ENCODE measurements at regions not wholly inside any gene's neighbourhood (a gene's known extent, or its start where the extent isn't known, plus 50 kb on each side); places are given as distances from the start of the nearest gene placed in this dataset.
"Not testable (repeated sequence)": the region's sequence is repeated elsewhere in the genome, so short reads cannot be mapped to it uniquely, and the experiment has no call there.

- DNase-seq (ENCODE audit: low read depth) = no peak
These were observed 50.5 kb upstream of the PARP4 start for GRCh38 chr13:24563087-24563486.

DNA sequence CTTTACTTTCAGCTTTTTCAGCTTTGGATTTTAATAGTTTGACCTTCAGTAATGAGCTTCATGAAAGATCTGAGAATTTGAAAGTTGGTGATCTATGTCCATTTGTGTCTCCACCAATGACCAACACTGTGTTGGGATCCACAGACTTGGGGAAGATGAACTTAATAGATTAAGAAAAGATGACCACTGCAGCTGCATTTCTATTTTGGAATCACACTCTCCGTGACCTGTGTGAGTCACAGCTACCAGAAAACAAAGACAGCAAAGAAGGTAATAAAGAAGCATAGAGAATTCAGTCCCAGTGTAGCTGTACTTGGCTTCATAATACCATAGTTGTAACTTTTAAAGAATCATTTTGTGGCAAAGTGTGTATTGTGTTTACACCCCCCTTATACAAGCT lies 51.4 kb upstream of the PARP4 start:
- not testable (repeated sequence) for DNase-seq (ENCODE audit: low read depth)

DNA sequence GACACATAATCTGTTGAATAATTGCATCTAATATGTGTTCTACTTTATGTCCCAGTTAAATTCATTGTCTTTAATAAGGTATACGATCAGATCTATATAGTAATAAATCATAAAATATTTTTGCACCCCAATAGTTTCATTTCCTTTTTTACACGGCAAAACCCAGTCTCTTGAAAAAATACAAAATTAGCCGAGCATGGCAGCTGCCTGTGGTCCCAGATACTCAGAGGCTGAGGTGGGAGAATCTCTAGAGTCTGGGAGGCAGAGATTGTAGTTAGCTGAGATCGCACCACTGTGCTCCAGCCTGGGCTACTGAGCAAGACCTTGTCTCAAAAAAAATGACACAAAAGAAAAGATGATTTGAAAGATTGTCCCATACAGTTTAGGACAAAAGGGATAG lies 52.3 kb upstream of the PARP4 start:
- no peak for DNase-seq (ENCODE audit: low read depth)

- not testable (repeated sequence) for DNase-seq (ENCODE audit: low read depth)
These were observed 55.0 kb upstream of the PARP4 start for GRCh38 chr13:24567593-24567992.

DNA sequence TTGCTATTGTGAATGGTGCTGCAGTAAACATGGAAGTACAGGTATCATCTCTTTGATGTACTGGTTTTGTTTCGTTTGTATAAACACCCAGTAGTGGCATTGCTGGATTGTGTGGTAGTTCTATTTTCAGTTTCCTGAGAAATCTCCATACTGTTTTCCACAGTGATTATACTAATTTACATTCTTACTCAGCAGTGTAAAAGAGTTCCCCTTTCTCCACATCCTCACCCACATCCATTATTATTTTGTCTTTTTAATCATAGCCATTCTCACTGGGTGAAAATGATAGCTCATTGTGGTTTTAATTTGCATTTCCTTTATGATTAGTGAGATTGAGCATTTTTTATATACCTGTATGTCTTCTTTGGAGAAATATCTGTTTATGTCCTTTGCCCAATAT lies 62.3 kb upstream of the PARP4 start:
- DNase-seq (ENCODE audit: low read depth) = no peak

GRCh38 chr13:24580315-24580714 lies 67.7 kb upstream of the PARP4 start:
- DNase-seq (ENCODE audit: low read depth) = not testable (repeated sequence)

DNA sequence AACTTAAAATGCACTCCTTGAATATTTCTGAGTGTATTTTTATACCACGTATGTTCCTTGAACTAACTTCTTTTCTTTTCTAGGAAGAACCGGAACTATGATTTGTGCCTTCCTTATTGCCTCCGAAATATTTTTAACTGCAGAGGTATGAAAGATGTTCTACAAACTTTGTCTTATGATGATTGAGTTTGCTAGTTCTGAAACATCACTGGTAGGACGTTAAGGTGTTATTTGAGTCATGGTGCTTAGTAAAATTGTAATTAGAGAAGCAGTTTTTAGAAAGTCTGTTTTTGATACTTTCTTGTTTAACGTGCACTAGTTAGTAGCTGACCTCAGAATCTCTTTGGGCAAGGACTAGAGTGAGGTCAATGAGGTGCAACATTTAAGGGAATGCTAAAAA lies 69.0 kb upstream of the PARP4 start:
- not testable (repeated sequence) for DNase-seq (ENCODE audit: low read depth)

- not testable (repeated sequence) for DNase-seq (ENCODE audit: low read depth)
These were observed 79.1 kb upstream of the PARP4 start for GRCh38 chr13:24591697-24592096.

GRCh38 chr13:24597906-24598670 lies 82.1 kb upstream of the ATP12A start:
- DNase-seq (ENCODE audit: low read depth) = not testable (repeated sequence)

DNA sequence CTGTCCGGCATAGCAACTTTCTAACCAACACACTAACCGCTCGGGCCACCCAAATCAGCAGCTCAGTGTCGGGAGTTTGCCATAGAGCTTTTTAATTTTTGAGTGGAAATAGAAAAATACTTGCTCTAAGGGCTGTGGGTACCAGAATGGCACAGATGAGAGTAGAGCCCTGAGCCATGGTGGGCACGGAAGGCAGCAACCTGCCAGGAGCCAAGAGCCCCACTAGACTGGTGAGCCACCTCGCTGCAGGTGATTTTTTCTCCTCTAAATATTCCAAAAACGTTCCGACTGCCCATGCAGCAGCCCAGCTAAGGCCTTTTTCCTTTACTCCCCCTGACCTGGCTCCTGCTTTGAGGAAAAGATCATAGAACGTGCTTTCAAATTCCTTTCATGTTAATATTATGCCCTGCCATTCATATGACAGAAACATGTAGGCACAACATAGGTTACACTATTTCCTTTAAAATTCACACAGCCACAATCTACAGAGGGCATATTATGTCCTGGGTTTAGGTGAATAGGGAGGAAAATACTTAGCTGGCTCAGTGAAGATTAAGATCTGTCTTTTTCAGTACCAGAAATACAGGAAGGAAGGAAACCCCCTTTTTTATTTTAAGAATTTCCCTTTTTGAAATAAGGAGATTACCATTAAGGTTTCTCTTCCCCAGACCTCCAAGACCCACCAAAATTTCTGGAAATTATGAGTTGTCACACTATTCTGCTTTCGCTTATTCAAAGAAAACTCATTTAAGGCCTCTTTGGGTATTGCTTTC lies 81.0 kb upstream of the ATP12A start:
- not testable (repeated sequence) for DNase-seq (ENCODE audit: low read depth)

DNA sequence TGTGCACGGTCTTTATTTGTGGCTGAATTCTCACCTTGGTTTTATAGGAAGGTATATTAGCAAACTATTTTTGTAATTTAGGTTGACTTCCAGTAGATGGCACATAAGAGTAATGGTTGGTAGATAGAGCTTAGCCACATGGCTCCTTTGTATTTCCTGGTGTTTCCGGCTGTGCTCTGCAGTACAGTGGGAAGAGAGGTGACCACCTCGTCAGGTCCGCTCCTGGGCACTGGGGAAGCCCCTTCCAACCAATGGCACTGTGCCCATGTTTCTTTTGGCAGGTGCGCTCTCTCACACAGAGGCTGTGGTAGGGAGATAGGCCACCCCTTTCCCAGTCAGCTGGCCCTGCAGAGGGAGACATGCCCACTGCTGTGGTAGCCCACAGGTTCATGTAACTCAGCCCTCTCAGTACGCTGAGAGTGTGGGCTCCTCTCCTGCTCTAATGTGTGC lies 74.3 kb upstream of the ATP12A start:
- DNase-seq (ENCODE audit: low read depth) = no peak

GRCh38 chr13:24606486-24607170 lies 73.6 kb upstream of the ATP12A start:
- no peak for DNase-seq (ENCODE audit: low read depth)

DNA sequence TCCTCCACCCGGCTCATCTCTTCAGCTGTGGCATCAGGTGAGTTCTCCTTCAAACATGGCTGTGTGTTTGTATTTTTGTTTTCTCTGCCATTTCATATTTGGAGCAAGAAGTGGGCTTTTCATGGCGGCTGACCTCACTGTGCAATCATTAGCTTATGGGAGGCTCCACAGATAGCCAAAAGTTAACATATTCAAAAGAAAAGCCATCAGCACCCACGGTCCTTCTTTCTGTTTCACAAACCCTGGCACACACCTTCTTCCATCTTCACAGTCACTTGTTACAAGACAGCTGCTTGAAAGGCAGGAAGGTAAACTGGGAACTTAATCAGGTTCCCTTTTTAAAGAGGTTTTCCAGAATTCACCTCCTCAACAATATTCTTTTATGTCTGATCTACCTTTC lies 69.3 kb upstream of the ATP12A start:
- no peak for DNase-seq (ENCODE audit: low read depth)

DNA sequence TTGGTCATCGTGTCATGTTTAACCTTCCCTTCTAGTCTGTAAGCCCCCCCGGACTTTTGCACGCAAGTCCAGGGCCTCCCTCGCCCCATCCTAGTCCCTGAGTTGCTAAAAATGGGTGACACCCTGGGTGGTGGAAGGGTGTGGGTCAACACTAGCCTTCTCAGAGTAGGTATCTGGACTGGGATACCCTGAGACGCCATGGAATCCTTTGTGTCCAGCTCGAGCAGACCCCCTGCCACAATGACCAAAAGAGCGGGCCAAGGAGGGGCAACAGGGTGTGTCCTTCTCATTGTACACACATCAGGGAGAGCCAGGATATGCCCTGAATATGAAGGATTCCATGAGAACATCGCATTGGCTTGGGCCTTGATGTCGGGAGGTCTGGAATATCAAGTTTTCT lies 67.5 kb upstream of the ATP12A start:
- no peak for DNase-seq (ENCODE audit: low read depth)

DNA sequence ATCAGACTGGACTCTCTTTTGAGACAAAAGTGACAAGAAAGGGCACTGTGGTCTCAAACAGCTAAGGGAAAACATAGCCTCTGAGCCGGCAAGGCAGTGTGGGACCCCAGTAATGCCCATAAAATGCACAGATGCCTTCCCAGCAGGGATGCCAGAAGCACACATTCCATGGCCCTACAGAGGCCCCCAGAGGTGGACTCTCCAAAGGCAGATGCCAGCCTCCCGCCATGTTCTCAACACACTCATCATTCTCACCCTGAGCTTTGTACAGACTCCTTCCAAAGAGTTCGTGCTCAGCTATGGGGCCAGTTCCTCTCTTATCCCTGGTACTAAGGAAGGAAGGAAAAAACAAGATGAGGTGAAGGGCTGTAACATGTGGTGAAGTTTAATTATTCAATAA lies 67.1 kb upstream of the ATP12A start:
- DNase-seq (ENCODE audit: low read depth) = no peak

GRCh38 chr13:24613755-24614154 lies 66.5 kb upstream of the ATP12A start:
- no peak for DNase-seq (ENCODE audit: low read depth)

- DNase-seq (ENCODE audit: low read depth) = no peak
These were observed 65.7 kb upstream of the ATP12A start for GRCh38 chr13:24614306-24615080.

GRCh38 chr13:24615114-24615513 lies 65.1 kb upstream of the ATP12A start:
- DNase-seq (ENCODE audit: low read depth) = no peak

GRCh38 chr13:24615911-24616472 lies 64.2 kb upstream of the ATP12A start:
- no peak for DNase-seq (ENCODE audit: low read depth)

DNA sequence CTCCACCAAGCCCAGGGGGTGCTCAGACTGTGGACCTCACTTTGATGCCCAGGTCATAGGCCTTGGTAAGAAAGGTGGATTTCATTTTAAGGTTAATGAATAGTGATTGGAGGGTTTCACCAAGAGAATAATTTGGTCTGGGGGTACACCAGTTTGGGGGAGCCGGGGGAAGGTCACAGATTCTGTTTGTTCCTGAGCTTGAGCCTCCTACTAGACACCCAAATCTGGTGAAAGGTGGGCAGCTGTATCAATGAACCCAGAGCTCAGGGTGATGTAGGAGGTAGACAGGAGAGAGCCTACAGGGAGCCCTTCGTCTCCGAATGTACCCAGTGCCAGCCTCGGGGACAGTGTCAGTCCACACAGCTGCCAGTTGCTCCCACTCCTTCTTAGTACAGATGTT lies 63.7 kb upstream of the ATP12A start:
- DNase-seq (ENCODE audit: low read depth) = no peak

DNA sequence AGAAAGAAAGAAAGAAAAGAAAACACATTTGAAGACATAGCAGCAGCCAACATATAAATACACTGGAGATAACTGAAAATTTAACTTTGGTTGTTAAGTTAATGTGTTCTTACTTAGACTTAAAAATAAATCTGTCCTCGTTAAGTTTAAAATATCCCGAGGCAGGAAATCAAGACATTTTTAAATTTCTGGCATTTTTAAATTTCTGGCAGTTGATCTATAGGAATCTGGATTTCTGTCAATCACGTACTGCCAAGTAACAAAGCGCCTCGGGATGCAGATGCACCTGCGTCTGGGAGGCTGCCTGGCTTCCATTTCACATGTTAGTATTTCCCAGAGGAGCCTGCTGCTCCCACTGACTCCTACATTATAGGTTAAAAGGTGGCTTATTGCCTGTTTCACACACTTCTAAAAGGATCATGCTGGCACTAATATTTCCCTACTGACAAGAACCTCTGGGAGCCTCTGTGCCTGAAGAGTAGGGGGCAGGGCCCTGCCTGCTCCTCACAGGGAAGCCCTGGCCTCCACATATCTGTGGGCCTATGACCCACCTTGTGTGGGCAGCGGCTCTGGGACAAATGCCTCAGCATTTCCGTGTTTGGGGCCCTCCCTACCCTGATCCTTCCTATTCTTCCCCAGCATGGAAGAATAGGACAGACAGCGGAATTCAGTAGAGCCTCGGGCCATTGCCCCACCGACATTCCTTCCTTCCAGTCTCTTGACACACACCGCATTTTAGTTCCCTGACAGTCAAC lies 62.8 kb upstream of the ATP12A start:
- no peak for DNase-seq (ENCODE audit: low read depth)
